Endothelial cell of umbilical vein (primary cell): ENCODE measurements at regions not wholly inside any gene's neighbourhood (a gene's known extent, or its start where the extent isn't known, plus 50 kb on each side); places are given as distances from the start of the nearest gene placed in this dataset.

Experiments
- BruUV-seq: library from RNA; stranded (reverse); fragments of 400-500 nt; replicated peaks from 2 replicates; lab custom pipeline; 2021; lab: Mats Ljungman, UMichigan
- CTCF ChIA-PET: fragments of 300-600, 350-600 bp; sonication (Branson Sonifier 250); formaldehyde crosslinking; loops from one replicate; lab custom pipeline; 2021; ENCODE audit warnings: antibody characterized with exemption, inconsistent platforms; lab: Charles Lee
- POLR2A ChIA-PET: fragments of 300-600, 350-600 bp; sonication (Branson Sonifier 250); formaldehyde crosslinking; loops from one replicate; lab custom pipeline; 2021; ENCODE audit warnings: antibody characterized with exemption, inconsistent platforms; lab: Charles Lee
- DNase-seq: peaks from one replicate; pipeline ENCODE4 v3.0.0-alpha.2; 2011; ENCODE audit warnings: low read depth, low spot score
- FAIRE-seq: peaks from 2 replicates; lab custom pipeline; 2011; peaks lifted over from hg19 to GRCh38; lab: Jason Lieb, UNC
- H2AFZ ChIP-seq: 2 replicates; pipeline ENCODE4 v1.6.0; 2012; ENCODE audit warnings: low read depth, low read length, control low read depth, inconsistent platforms
- H3K27ac ChIP-seq: 2 replicates; pipeline ENCODE4 v1.5.1; 2011; ENCODE audit warnings: low read depth, mild to moderate bottlenecking, control low read depth, low read length, moderate library complexity; ENCODE audit not compliant: insufficient read depth
- H3K27me3 ChIP-seq, 2 experiments: 2 replicates each; pipeline versions ENCODE4 v1.6.0 to v1.6.1; 2011; ENCODE audit warnings: low read length in 2 of 2, mixed read lengths in 1 of 2; ENCODE audit not compliant: control insufficient read depth in 2 of 2, insufficient read depth in 2 of 2
- H3K36me3 ChIP-seq, 2 experiments: 2 replicates in 1 of 2; 3 replicates in 1 of 2; pipeline ENCODE4 v1.5.1; 2011; ENCODE audit warnings: low read length in 2 of 2, mild to moderate bottlenecking in 1 of 2, moderate library complexity in 1 of 2; ENCODE audit not compliant: control insufficient read depth in 2 of 2, insufficient read depth in 2 of 2; ENCODE audit errors: extremely low read depth in 1 of 2
- H3K4me1 ChIP-seq: 3 replicates; pipeline ENCODE4 v1.5.1; 2011; ENCODE audit warnings: mild to moderate bottlenecking, low read length; ENCODE audit not compliant: control insufficient read depth, insufficient read depth; ENCODE audit errors: extremely low read depth
- H3K4me2 ChIP-seq: 2 replicates; pipeline ENCODE4 v1.6.1; 2011; ENCODE audit warnings: low read length, control low read depth, mixed read lengths; ENCODE audit not compliant: insufficient read depth
- H3K4me3 ChIP-seq, 3 experiments: fragments of 200-600 bp in 1 of 3; sonication (generic), shearing (Covaris generic) in 1 of 3; replicated peaks in 1 of 3; 2 replicates each; pipeline ENCODE4 v1.5.1; 2011 to 2016; ENCODE audit warnings: control low read depth in 3 of 3, low read length in 3 of 3, mild to moderate bottlenecking in 2 of 3, inconsistent platforms in 1 of 3, low read depth in 1 of 3, moderate library complexity in 1 of 3; ENCODE audit not compliant: insufficient read depth in 1 of 3
- H3K79me2 ChIP-seq: 2 replicates; pipeline ENCODE4 v1.6.0; 2012; ENCODE audit warnings: low read length, inconsistent platforms; ENCODE audit not compliant: control insufficient read depth, insufficient read depth
- H3K9ac ChIP-seq: replicated peaks from 2 replicates; pipeline ENCODE3; 2011; ENCODE audit warnings: low read length, control low read depth; ENCODE audit not compliant: insufficient read depth; ENCODE audit errors: extremely low read depth
- H3K9me1 ChIP-seq: replicated peaks from 3 replicates; pipeline ENCODE4 v1.6.0; 2011; ENCODE audit warnings: mild to moderate bottlenecking, low read length; ENCODE audit not compliant: control insufficient read depth, insufficient read depth; ENCODE audit errors: extremely low read depth
- H3K9me3 ChIP-seq: replicated peaks from 2 replicates; pipeline ENCODE4 v1.5.1; 2012; ENCODE audit warnings: low read length, inconsistent platforms; ENCODE audit not compliant: control insufficient read depth, insufficient read depth
- H4K20me1 ChIP-seq: replicated peaks from 2 replicates; pipeline ENCODE3; 2011; ENCODE audit warnings: mild to moderate bottlenecking, low read length; ENCODE audit not compliant: control insufficient read depth, insufficient read depth; ENCODE audit errors: extremely low read depth
- EZH2 ChIP-seq: IDR thresholded peaks from 2 replicates; pipeline ENCODE4 v1.6.1; 2012; ENCODE audit warnings: borderline replicate concordance, low read depth, mild to moderate bottlenecking, moderate library complexity, low read length, inconsistent platforms; ENCODE audit not compliant: severe bottlenecking
- FOS ChIP-seq: IDR thresholded peaks from 2 replicates; pipeline ENCODE4 v1.6.1; 2011; ENCODE audit warnings: mild to moderate bottlenecking, low read length, moderate library complexity, borderline replicate concordance; ENCODE audit not compliant: insufficient read depth
- GATA2 ChIP-seq: IDR thresholded peaks from 2 replicates; pipeline ENCODE4 v1.7.0; 2011; ENCODE audit warnings: low read depth, mild to moderate bottlenecking, moderate library complexity, mixed read lengths, low read length; ENCODE audit not compliant: insufficient read length, insufficient read depth
- JUN ChIP-seq: IDR thresholded peaks from 2 replicates; pipeline ENCODE4 v1.6.1; 2011; ENCODE audit warnings: borderline replicate concordance, low read depth; ENCODE audit not compliant: insufficient read length, insufficient read depth
- MYC ChIP-seq: IDR thresholded peaks from one replicate; pipeline ENCODE4 v1.6.1; 2011; ENCODE audit warnings: mild to moderate bottlenecking, low read depth, low read length
- POLR2A ChIP-seq: IDR thresholded peaks from 2 replicates; pipeline ENCODE4 v1.6.1; 2012; ENCODE audit warnings: low read depth, mild to moderate bottlenecking, control low read depth, low read length
- POLR2AphosphoS5 ChIP-seq: IDR thresholded peaks from 2 replicates; pipeline ENCODE4 v1.6.1; 2012; ENCODE audit warnings: low read depth, mild to moderate bottlenecking, control low read depth, low read length, moderate library complexity; ENCODE audit not compliant: insufficient read depth
- dilution Hi-C: fragments of 300-500 bp; cut with MboI; formaldehyde crosslinking; loops from one replicate; pipeline ENCODE4 v1.15.0; 2019; ENCODE audit warnings: low sequenced_read_pairs; ENCODE audit not compliant: extremely low pct_ligation_motif_present
- intact Hi-C: fragments of 100-400 bp; cut with micrococcal nuclease; formaldehyde crosslinking; loops from one replicate; pipeline ENCODE4 v1.10.0; 2022
- TF ChIP-seq, protein P1 (sequence below), 2 donors: IDR thresholded peaks; 1 replicate in 1 of 2; 2 replicates in 1 of 2; pipeline ENCODE4 v1.5.1; 2011; ENCODE audit warnings: low read length in 2 of 2, mild to moderate bottlenecking in 2 of 2, moderate library complexity in 2 of 2, control low read depth in 1 of 2, inconsistent platforms in 1 of 2, low read depth in 1 of 2; ENCODE audit not compliant: insufficient read depth in 1 of 2; ENCODE audit errors: extremely low read depth in 1 of 2
- TF ChIP-seq, protein P2 (sequence below): IDR thresholded peaks from 2 replicates; pipeline ENCODE4 v1.6.1; 2011; ENCODE audit not compliant: insufficient read depth, insufficient read length

DNA sequence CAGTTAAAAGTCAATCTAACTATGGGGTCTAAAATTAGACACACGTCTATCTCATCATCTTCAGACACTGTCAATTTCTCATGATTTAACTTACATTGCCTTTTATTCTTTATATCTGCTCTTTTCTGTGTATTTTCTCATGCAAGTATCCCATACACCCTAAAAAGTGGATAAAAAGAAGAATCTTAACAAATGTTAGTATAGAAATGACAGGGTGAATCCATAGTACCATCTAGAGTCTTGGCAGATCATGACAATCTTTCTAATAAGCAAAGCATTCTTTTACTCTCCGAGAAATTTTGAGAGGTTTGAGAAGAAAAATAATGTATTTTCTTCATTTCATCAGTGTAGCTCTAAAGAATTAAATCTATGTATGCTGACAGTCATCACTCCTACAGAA, 382.7 kb downstream of the C6orf118 start:
- ChIA-PET CTCF (interaction anchor here (0.6 to 2.3 kb wide), 5 partner anchors 635 to 1500 kb away, joined by 3 to 14 read pairs (median 4); no protein-coding TSS in a partner anchor), POLR2A (no interaction called here)
- Histone ChIP-seq H3K9me3 (no peaks in the 10 kb centered on the region), H3K36me3 (no peaks in the 10 kb centered on the region), H2AFZ (no peak overlapping the region), H3K4me1 (no peaks in the 10 kb centered on the region), H3K4me3 (no peak overlapping the region), H3K9me1 (no peaks in the 10 kb centered on the region), H3K4me2 (no peak overlapping the region), H3K9ac (no peak overlapping the region), H4K20me1 (no peaks in the 10 kb centered on the region), H3K27ac (no peak overlapping the region), H3K27me3 (no peaks in the 10 kb centered on the region), H3K79me2 (no peaks in the 10 kb centered on the region)
- intact Hi-C loops = loop anchor here (1.0 to 10.0 kb wide), 8 partner anchors 579 to 1745 kb away; no protein-coding TSS in a partner anchor
- dilution Hi-C loops = no loop called here
- BruUV-seq = no TSS peak
- FAIRE-seq = no peak
- TF ChIP-seq EZH2 = no peak
- TF ChIP-seq POLR2AphosphoS5 = no peak
- TF ChIP-seq, protein P1, sequence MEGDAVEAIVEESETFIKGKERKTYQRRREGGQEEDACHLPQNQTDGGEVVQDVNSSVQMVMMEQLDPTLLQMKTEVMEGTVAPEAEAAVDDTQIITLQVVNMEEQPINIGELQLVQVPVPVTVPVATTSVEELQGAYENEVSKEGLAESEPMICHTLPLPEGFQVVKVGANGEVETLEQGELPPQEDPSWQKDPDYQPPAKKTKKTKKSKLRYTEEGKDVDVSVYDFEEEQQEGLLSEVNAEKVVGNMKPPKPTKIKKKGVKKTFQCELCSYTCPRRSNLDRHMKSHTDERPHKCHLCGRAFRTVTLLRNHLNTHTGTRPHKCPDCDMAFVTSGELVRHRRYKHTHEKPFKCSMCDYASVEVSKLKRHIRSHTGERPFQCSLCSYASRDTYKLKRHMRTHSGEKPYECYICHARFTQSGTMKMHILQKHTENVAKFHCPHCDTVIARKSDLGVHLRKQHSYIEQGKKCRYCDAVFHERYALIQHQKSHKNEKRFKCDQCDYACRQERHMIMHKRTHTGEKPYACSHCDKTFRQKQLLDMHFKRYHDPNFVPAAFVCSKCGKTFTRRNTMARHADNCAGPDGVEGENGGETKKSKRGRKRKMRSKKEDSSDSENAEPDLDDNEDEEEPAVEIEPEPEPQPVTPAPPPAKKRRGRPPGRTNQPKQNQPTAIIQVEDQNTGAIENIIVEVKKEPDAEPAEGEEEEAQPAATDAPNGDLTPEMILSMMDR (IDR thresholded peaks at IDR 0.05; ENCODE audit: extremely low read depth in 1 of 2, insufficient read depth in 1 of 2, low read depth in 1 of 2, low read length in 2 of 2) = no peak
- no peak for TF ChIP-seq GATA2
- TF ChIP-seq FOS = no peak
- no peak for TF ChIP-seq MYC
- TF ChIP-seq, protein P2, sequence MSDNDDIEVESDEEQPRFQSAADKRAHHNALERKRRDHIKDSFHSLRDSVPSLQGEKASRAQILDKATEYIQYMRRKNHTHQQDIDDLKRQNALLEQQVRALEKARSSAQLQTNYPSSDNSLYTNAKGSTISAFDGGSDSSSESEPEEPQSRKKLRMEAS = no peak
- TF ChIP-seq POLR2A = no peak
- TF ChIP-seq JUN = no peak
- no peak for DNase-seq
